Activated naive CD8-positive, alpha-beta T cell treated with anti-CD3 and anti-CD28 coated beads, Interleukin-2, amount 50 U/mL, for 24 hours (primary cell): ENCODE measurements at regions not wholly inside any gene's neighbourhood (a gene's known extent, or its start where the extent isn't known, plus 50 kb on each side); places are given as distances from the start of the nearest gene placed in this dataset.

Source experiments
- ATAC-seq: fragments of 150-1000 bp; cut with Tn5 transposase; one replicate; pipeline ENCODE4 v1.10.0; 2021
- DNase-seq: peaks from one replicate; pipeline ENCODE4 v3.0.0; 2021
- H3K27ac Mint-ChIP-seq: one replicate; pipeline ENCODE4 v1.8.0; 2021; ENCODE audit warnings: mild to moderate bottlenecking, mixed read lengths
- H3K27me3 Mint-ChIP-seq: one replicate; pipeline ENCODE4 v1.8.0; 2021; ENCODE audit warnings: mixed read lengths
- H3K36me3 Mint-ChIP-seq: one replicate; pipeline ENCODE4 v1.8.0; 2021; ENCODE audit warnings: low read depth, mixed read lengths
- H3K4me1 Mint-ChIP-seq: one replicate; pipeline ENCODE4 v1.8.0; 2021; ENCODE audit warnings: mixed read lengths
- H3K4me3 Mint-ChIP-seq: one replicate; pipeline ENCODE4 v1.8.0; 2021; ENCODE audit warnings: mild to moderate bottlenecking, moderate library complexity, mixed read lengths
- H3K9me3 Mint-ChIP-seq: one replicate; pipeline ENCODE4 v1.8.0; 2021; ENCODE audit warnings: mixed read lengths

GRCh38 chr10:131418681-131419080, 107.2 kb upstream of the TCERG1L start:
- DNase-seq (no peak), ATAC-seq (no peak)
- no peaks in the 10 kb centered on the region for H3K27me3 Mint-ChIP-seq
- no peaks in the 10 kb centered on the region for H3K4me1 Mint-ChIP-seq
- no peak overlapping the region for H3K4me3 Mint-ChIP-seq
- peaks cover 6% of the 10 kb centered on the region for H3K9me3 Mint-ChIP-seq
- H3K36me3 Mint-ChIP-seq, result no peaks in the 10 kb centered on the region
- H3K27ac Mint-ChIP-seq, result no peak overlapping the region

DNA sequence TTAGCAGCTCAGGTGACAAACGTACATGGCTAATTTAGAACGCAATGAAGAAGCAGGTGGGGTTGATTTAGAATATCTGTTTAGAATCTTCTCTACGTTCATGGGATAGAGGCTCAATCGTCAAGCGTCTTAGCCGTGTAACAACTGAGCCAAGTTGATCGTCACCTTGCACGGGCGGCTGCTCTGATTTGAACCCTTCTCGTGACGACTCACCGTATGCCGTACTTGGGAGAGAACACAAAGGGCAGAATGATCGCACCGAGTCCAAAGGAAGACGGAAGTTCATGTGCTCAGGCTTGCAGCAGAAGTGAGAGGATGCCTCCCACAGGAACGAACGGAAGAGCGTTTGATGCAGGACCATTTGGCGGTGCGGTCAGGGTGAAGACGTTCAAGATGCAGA, 108.3 kb upstream of the TCERG1L start:
- H3K27ac Mint-ChIP-seq, result no peak overlapping the region
- no peaks in the 10 kb centered on the region for H3K36me3 Mint-ChIP-seq
- no peak for DNase-seq
- H3K9me3 Mint-ChIP-seq, result peaks cover 6% of the 10 kb centered on the region
- H3K4me1 Mint-ChIP-seq, result no peaks in the 10 kb centered on the region
- ATAC-seq, result no peak
- H3K4me3 Mint-ChIP-seq, result no peak overlapping the region
- H3K27me3 Mint-ChIP-seq, result no peaks in the 10 kb centered on the region

DNA sequence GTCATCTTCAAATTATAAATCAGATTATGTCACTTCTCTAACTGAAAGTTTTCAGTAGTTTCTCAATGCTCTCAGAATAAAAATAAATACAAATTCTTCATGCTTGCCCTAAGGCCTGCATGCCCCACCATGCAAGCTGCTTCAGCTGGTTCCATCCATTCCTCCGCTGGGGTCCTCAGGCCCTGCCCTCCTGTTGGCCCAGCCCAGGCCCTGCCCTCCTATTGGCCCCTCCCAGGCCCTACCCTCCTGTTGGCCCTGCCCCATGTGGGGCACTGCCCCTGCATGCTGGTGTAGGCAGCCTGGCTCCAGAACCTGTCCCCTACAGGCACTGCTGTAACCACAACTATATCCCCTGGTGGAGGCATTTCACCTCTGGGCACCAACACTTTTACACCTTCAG, 109.3 kb upstream of the TCERG1L start:
- Mint-ChIP-seq H3K27me3 (no peaks in the 10 kb centered on the region), H3K9me3 (peaks cover 6% of the 10 kb centered on the region), H3K27ac (no peak overlapping the region), H3K4me1 (no peaks in the 10 kb centered on the region), H3K4me3 (no peak overlapping the region), H3K36me3 (no peaks in the 10 kb centered on the region)
- no peak for DNase-seq
- no peak for ATAC-seq

DNA sequence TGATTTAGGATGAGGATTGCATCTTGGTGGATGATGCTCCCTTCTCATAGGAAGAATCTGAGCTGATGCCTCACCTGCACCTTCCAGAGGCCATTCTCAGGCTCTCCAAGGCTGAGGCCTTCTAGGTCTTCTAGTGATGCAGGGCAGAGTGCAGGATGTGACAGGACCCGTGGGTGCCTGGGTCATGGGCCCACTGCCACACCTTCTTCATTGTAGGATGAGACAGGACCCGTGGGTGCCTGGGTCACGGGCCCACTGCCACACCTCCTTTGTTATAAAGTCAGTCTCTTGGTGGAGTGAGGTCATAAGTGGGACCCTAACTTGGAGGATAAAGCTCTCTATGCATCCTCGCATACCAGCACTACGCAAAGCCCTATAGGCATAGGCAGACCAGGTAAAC, 109.9 kb upstream of the TCERG1L start:
- Mint-ChIP-seq H3K4me3 (no peak overlapping the region), H3K27ac (no peak overlapping the region), H3K27me3 (no peaks in the 10 kb centered on the region), H3K4me1 (no peaks in the 10 kb centered on the region), H3K36me3 (no peaks in the 10 kb centered on the region), H3K9me3 (peaks cover 6% of the 10 kb centered on the region)
- no peak for ATAC-seq
- no peak for DNase-seq

- Mint-ChIP-seq H3K4me3 (no peak overlapping the region), H3K4me1 (no peaks in the 10 kb centered on the region), H3K36me3 (no peaks in the 10 kb centered on the region), H3K27ac (no peak overlapping the region), H3K9me3 (peaks cover 6% of the 10 kb centered on the region), H3K27me3 (no peaks in the 10 kb centered on the region)
- DNase-seq, result no peak
- ATAC-seq, result no peak
Measured at GRCh38 chr10:131422731-131423130, 111.2 kb upstream of the TCERG1L start.

DNA sequence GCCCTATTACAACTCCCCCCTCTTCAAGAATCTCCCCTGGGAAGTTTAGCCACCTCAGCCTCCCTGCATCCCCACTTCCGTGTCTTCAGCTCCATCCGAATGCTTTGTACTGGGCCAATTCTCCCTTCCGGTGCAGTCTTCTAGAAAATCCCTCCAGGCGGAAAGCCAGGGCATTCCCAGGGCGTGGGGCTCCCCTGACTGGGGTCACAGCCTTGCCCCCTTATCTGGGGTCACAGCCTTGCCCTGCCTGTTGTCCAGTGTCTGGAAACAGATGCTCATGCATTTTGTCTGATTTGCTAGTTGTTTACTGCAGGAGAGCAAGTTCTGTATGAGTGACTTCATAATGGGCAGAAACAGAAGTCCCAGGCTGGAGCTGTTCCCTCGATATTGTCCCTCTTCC, 112.5 kb upstream of the TCERG1L start:
- H3K4me3 Mint-ChIP-seq, result no peak overlapping the region
- peaks cover 6% of the 10 kb centered on the region for H3K9me3 Mint-ChIP-seq
- H3K27ac Mint-ChIP-seq, result no peak overlapping the region
- no peaks in the 10 kb centered on the region for H3K27me3 Mint-ChIP-seq
- no peak for DNase-seq
- ATAC-seq, result no peak
- H3K36me3 Mint-ChIP-seq, result no peaks in the 10 kb centered on the region
- no peaks in the 10 kb centered on the region for H3K4me1 Mint-ChIP-seq

- ATAC-seq, result no peak
- DNase-seq, result no peak
- H3K27ac Mint-ChIP-seq, result no peak overlapping the region
- H3K4me3 Mint-ChIP-seq, result no peak overlapping the region
- H3K27me3 Mint-ChIP-seq, result no peaks in the 10 kb centered on the region
- H3K9me3 Mint-ChIP-seq, result peaks cover under 1% of the 10 kb centered on the region
- H3K36me3 Mint-ChIP-seq, result no peaks in the 10 kb centered on the region
- H3K4me1 Mint-ChIP-seq, result no peaks in the 10 kb centered on the region
Measured at GRCh38 chr10:131424836-131425491, 113.4 kb upstream of the TCERG1L start.

DNA sequence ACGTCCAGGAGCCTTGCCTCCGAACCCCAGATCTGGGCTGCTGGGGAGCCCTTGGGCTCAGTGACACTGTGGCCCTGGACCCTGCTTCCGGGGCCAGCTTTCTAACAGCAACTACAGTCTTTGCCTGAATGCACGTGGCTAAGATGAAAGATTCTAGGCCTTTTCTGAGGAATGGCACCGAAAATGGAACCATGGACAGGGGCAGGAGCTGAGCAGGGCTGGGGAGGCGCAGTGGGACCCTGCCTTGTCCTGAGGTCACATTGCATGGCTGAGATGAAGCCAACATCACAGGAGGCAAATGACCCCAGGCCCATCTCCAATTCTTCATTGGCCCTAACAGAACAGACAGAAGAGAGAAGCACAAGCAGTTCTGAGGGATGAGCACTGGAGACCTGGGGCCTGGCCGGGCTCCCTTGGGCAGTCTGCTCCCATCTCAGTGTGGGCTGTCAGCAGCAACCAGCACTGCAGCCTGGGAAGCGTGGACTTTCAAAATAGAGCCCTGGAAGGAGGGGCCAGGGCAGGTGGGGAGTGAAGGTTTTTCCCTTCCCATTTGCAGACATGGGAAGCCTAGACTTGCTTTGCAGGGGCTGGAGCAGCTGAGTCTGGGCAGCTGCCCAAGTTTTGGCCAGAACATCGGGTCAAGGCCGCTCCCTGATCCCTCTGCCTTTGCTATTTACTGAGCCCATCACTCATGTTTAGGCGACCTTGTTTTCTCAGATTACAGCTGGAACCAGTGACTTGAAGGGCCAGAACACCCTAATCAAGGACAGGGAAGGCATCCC, 114.4 kb upstream of the TCERG1L start:
- DNase-seq, result no peak
- ATAC-seq, result no peak
- Mint-ChIP-seq H3K4me3 (no peak overlapping the region), H3K27me3 (no peaks in the 10 kb centered on the region), H3K36me3 (no peaks in the 10 kb centered on the region), H3K9me3 (no peaks in the 10 kb centered on the region), H3K4me1 (no peaks in the 10 kb centered on the region), H3K27ac (no peak overlapping the region)

- no peaks in the 10 kb centered on the region for H3K9me3 Mint-ChIP-seq
- H3K27me3 Mint-ChIP-seq, result no peaks in the 10 kb centered on the region
- DNase-seq (no peak), ATAC-seq (no peak)
- no peak overlapping the region for H3K27ac Mint-ChIP-seq
- H3K4me1 Mint-ChIP-seq, result no peaks in the 10 kb centered on the region
- H3K36me3 Mint-ChIP-seq, result no peaks in the 10 kb centered on the region
- no peak overlapping the region for H3K4me3 Mint-ChIP-seq
Measured at GRCh38 chr10:131426534-131426898, 115.0 kb upstream of the TCERG1L start.

- no peaks in the 10 kb centered on the region for H3K36me3 Mint-ChIP-seq
- H3K27ac Mint-ChIP-seq, result no peak overlapping the region
- no peaks in the 10 kb centered on the region for H3K27me3 Mint-ChIP-seq
- H3K4me1 Mint-ChIP-seq, result no peaks in the 10 kb centered on the region
- H3K9me3 Mint-ChIP-seq, result no peaks in the 10 kb centered on the region
- ATAC-seq, result no peak
- no peak for DNase-seq
- H3K4me3 Mint-ChIP-seq, result no peak overlapping the region
Measured at GRCh38 chr10:131427281-131427680, 115.8 kb upstream of the TCERG1L start.

DNA sequence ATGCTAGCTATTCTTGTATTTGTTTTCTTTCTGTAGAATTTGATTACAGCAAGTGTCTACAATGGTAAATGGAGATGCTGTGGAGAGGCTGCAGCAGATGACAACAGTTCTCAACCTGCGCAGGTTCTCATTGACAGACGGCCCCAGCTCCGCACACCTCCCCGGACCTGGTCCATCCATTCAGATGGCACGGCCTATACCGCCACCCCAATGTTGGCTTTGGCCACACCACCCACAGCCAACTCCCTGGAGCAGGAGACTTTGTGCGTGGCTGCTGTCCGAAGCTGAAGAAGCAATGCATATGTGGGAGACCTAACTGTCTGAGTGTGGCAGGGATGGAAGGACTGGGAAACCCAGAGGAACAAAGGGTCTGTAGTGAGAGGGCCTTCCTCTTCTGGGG, 116.4 kb upstream of the TCERG1L start:
- Mint-ChIP-seq H3K9me3 (no peaks in the 10 kb centered on the region), H3K36me3 (no peaks in the 10 kb centered on the region), H3K4me1 (no peaks in the 10 kb centered on the region), H3K4me3 (no peak overlapping the region), H3K27me3 (no peaks in the 10 kb centered on the region), H3K27ac (no peak overlapping the region)
- no peak for ATAC-seq
- no peak for DNase-seq

- Mint-ChIP-seq H3K4me3 (no peak overlapping the region), H3K4me1 (no peaks in the 10 kb centered on the region), H3K27me3 (no peaks in the 10 kb centered on the region), H3K9me3 (no peaks in the 10 kb centered on the region), H3K27ac (no peak overlapping the region), H3K36me3 (no peaks in the 10 kb centered on the region)
- no peak for ATAC-seq
- no peak for DNase-seq
Measured at GRCh38 chr10:131429141-131429540, 117.6 kb upstream of the TCERG1L start.

- ATAC-seq, result no peak
- Mint-ChIP-seq H3K4me1 (no peaks in the 10 kb centered on the region), H3K27ac (no peak overlapping the region), H3K4me3 (no peak overlapping the region), H3K27me3 (no peaks in the 10 kb centered on the region), H3K9me3 (no peaks in the 10 kb centered on the region), H3K36me3 (no peaks in the 10 kb centered on the region)
- DNase-seq, result no peak
Measured at GRCh38 chr10:131429942-131430341, 118.4 kb upstream of the TCERG1L start.

GRCh38 chr10:131430716-131431412, 119.3 kb upstream of the TCERG1L start:
- no peak for DNase-seq
- Mint-ChIP-seq H3K27me3 (no peaks in the 10 kb centered on the region), H3K4me1 (no peaks in the 10 kb centered on the region), H3K27ac (no peak overlapping the region), H3K4me3 (no peak overlapping the region), H3K9me3 (no peaks in the 10 kb centered on the region), H3K36me3 (no peaks in the 10 kb centered on the region)
- no peak for ATAC-seq

DNA sequence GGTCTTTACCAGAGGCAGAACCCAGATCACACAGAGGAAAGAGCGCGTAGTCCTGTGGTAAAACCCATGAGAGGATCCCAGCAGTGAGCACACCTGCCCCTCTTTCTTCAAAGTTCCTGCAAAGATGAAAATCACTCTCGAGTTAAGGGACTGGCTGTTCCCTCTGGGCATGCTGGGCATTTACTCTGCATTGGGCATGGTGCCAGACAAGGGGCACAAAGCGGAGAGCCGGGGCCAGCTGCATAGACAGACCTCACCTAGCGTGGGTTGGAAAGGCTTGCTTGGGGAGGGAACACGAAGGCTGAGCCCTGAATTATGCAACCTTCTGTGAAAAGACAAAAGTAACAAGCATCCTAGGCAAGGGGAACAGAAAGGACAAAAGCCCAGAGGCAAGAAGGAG, 120.0 kb upstream of the TCERG1L start:
- ATAC-seq (no peak), DNase-seq (no peak)
- Mint-ChIP-seq H3K4me1 (no peaks in the 10 kb centered on the region), H3K9me3 (no peaks in the 10 kb centered on the region), H3K4me3 (no peak overlapping the region), H3K27ac (no peak overlapping the region), H3K36me3 (no peaks in the 10 kb centered on the region), H3K27me3 (no peaks in the 10 kb centered on the region)
